ENCODE measurements at regions not wholly inside any gene's neighbourhood (a gene's known extent, or its start where the extent isn't known, plus 50 kb on each side); places are given as distances from the start of the nearest gene placed in this dataset.

DNA sequence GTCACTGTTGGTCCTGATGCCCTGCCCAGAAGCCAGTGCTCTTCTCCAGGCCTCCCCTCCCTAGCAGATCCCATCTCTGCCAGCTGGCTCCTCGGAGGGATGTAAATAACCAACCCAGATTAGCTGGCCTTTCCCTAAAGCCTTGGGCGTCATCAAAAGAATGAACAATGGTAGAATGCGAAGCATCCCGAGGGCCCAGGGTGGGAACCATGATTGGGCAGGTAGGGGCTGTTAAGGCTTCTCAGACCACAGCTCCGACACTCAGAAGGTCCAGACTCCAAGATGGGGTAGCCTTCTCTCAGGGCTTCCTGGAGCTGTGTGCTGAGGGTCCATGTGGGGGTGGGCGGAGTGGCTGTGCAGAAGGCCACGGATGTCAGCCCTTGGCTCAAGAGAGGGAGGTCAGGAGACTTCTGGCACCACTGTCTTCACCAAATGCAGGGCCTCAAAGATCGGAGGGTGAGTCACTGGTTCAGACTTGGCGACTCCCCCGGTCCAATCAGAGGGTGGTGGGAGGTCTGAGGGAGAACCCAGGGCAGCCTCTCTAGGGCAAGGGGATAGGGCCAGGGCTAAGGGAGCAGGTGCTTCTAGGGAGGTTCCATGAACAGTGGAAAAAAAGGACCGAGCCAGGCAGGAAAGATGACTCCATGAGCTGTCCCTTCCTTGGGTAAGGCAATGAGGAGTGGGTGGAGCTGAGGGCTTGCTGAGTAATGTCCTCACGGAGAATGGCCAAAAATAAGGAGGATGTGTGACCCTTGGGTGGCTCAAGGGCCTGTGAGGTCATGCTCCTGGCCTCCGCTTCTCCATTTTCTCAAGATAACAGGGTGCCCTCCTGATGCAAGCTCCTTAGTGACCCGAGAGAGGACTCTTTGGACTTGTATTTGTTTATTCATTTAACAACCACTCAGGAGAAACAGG, 58.4 kb upstream of the EPS8L3 start:
- no peak for TF ChIP-seq POLR2AphosphoS5 (IDR thresholded peaks at IDR 0.05)
- TF ChIP-seq, protein P1, sequence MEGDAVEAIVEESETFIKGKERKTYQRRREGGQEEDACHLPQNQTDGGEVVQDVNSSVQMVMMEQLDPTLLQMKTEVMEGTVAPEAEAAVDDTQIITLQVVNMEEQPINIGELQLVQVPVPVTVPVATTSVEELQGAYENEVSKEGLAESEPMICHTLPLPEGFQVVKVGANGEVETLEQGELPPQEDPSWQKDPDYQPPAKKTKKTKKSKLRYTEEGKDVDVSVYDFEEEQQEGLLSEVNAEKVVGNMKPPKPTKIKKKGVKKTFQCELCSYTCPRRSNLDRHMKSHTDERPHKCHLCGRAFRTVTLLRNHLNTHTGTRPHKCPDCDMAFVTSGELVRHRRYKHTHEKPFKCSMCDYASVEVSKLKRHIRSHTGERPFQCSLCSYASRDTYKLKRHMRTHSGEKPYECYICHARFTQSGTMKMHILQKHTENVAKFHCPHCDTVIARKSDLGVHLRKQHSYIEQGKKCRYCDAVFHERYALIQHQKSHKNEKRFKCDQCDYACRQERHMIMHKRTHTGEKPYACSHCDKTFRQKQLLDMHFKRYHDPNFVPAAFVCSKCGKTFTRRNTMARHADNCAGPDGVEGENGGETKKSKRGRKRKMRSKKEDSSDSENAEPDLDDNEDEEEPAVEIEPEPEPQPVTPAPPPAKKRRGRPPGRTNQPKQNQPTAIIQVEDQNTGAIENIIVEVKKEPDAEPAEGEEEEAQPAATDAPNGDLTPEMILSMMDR (IDR thresholded peaks at IDR 0.05): no peak
- no peak for TF ChIP-seq POLR2A (IDR thresholded peaks at IDR 0.05)
